Neural cell (in vitro differentiated cells): ENCODE measurements at regions not wholly inside any gene's neighbourhood (a gene's known extent, or its start where the extent isn't known, plus 50 kb on each side); places are given as distances from the start of the nearest gene placed in this dataset.

Source experiments
- H2AFZ ChIP-seq: fragments of 200-600, 300-800 bp; sonication (generic), shearing (Covaris generic); 2 replicates; pipeline ENCODE4 v1.6.0; 2014; ENCODE audit warnings: low read depth, mild to moderate bottlenecking, antibody characterized with exemption, low read length, moderate library complexity
- H3F3A ChIP-seq: fragments of 200-600 bp; shearing (Covaris generic); 2 replicates; pipeline ENCODE4 v1.6.1; 2016; ENCODE audit warnings: mild to moderate bottlenecking, moderate library complexity, mixed read lengths, antibody characterized with exemption, low read length; ENCODE audit not compliant: insufficient read depth, poor library complexity, severe bottlenecking
- H3K27ac ChIP-seq: fragments of 200-600, 300-800 bp; sonication (generic), shearing (Covaris generic); 2 replicates; pipeline ENCODE4 v1.5.1; 2014; ENCODE audit warnings: mild to moderate bottlenecking, low read length, moderate library complexity
- H3K27me3 ChIP-seq: fragments of 300-800, 200-600 bp; sonication (generic), shearing (Covaris generic); 2 replicates; pipeline ENCODE4 v1.6.0; 2014; ENCODE audit warnings: mild to moderate bottlenecking, low read depth, low read length, moderate library complexity; ENCODE audit not compliant: insufficient read depth
- H3K36me3 ChIP-seq: fragments of 300-800, 200-600 bp; sonication (generic), shearing (Covaris generic); 2 replicates; pipeline ENCODE4 v1.5.1; 2014; ENCODE audit warnings: mild to moderate bottlenecking, antibody characterized with exemption, low read length, moderate library complexity; ENCODE audit not compliant: insufficient read depth
- H3K4me2 ChIP-seq: fragments of 300-800, 200-600 bp; sonication (generic), shearing (Covaris generic); 2 replicates; pipeline ENCODE4 v1.6.0; 2014; ENCODE audit warnings: mild to moderate bottlenecking, low read length
- H3K4me3 ChIP-seq: fragments of 300-800, 200-600 bp; sonication (generic), shearing (Covaris generic); 2 replicates; pipeline ENCODE4 v1.5.1; 2014; ENCODE audit warnings: mild to moderate bottlenecking, low read length, moderate library complexity
- H3K79me2 ChIP-seq: fragments of 200-600 bp; shearing (Covaris generic); replicated peaks from 2 replicates; pipeline ENCODE4 v1.6.0; 2014; ENCODE audit warnings: mild to moderate bottlenecking, low read length, moderate library complexity; ENCODE audit not compliant: insufficient read depth
- H3K9ac ChIP-seq: fragments of 300-800, 200-600 bp; sonication (generic), shearing (Covaris generic); 2 replicates; pipeline ENCODE4 v1.6.1; 2016; ENCODE audit warnings: mild to moderate bottlenecking, low read length, mixed read lengths
- H3K9me2 ChIP-seq: fragments of 200-600 bp; shearing (Covaris generic); 2 replicates; pipeline ENCODE4 v1.6.1; 2016; ENCODE audit warnings: mild to moderate bottlenecking, low read length, mixed read lengths; ENCODE audit not compliant: insufficient read depth
- H3K9me3 ChIP-seq: fragments of 200-600, 300-800 bp; sonication (generic), shearing (Covaris generic); 2 replicates; pipeline ENCODE4 v1.6.1; 2016; ENCODE audit warnings: mild to moderate bottlenecking, mixed run types, low read length, moderate library complexity, mixed read lengths
- H4K20me1 ChIP-seq: fragments of 200-600 bp; shearing (Covaris generic); 2 replicates; pipeline ENCODE4 v1.6.1; 2016; ENCODE audit warnings: mild to moderate bottlenecking, mixed run types; ENCODE audit not compliant: insufficient read depth
- CTCF ChIP-seq: fragments of 450-650 bp; IDR thresholded peaks from 2 replicates; pipeline ENCODE4 v1.5.1; 2014; ENCODE audit warnings: antibody characterized with exemption, mild to moderate bottlenecking, moderate library complexity; ENCODE audit not compliant: poor library complexity, severe bottlenecking
- EP300 ChIP-seq: fragments of 450-650 bp; conservative IDR thresholded peaks from 2 replicates; pipeline ENCODE4 v1.6.1; 2014; ENCODE audit warnings: antibody characterized with exemption, mild to moderate bottlenecking, moderate library complexity; ENCODE audit not compliant: poor library complexity, severe bottlenecking
- EZH2 ChIP-seq: fragments of 200-600, 300-800 bp; shearing (Covaris generic), sonication (generic); IDR thresholded peaks from 2 replicates; pipeline ENCODE4 v1.6.1; 2014; ENCODE audit warnings: antibody characterized with exemption, low read length, borderline replicate concordance, mild to moderate bottlenecking; ENCODE audit not compliant: insufficient read depth, poor library complexity, severe bottlenecking
- MXI1 ChIP-seq: fragments of 450-650 bp; conservative IDR thresholded peaks from 2 replicates; pipeline ENCODE4 v1.6.1; 2014; ENCODE audit warnings: antibody characterized with exemption, mild to moderate bottlenecking; ENCODE audit not compliant: poor library complexity, severe bottlenecking
- POLR2AphosphoS5 ChIP-seq: IDR thresholded peaks from 2 replicates; pipeline ENCODE4 v1.6.1; 2012
- RAD21 ChIP-seq: fragments of 450-650 bp; conservative IDR thresholded peaks from 2 replicates; pipeline ENCODE4 v1.6.1; 2014; ENCODE audit warnings: antibody characterized with exemption, mild to moderate bottlenecking, moderate library complexity
- REST ChIP-seq: IDR thresholded peaks from 2 replicates; pipeline ENCODE4 v1.6.1; 2012; ENCODE audit warnings: borderline replicate concordance
- SMC3 ChIP-seq: fragments of 450-650 bp; conservative IDR thresholded peaks from 2 replicates; pipeline ENCODE4 v1.6.1; 2014; ENCODE audit warnings: antibody characterized with exemption, mild to moderate bottlenecking, moderate library complexity; ENCODE audit not compliant: poor library complexity
- TAF1 ChIP-seq: IDR thresholded peaks from 2 replicates; pipeline ENCODE4 v1.6.1; 2012; ENCODE audit warnings: low read depth

- Histone ChIP-seq H3K4me3 (no peak overlapping the region), H3K27ac (no peak overlapping the region), H3K9ac (no peak overlapping the region), H3K79me2 (no peaks in the 10 kb centered on the region), H3K4me2 (no peak overlapping the region), H3K9me2 (no peaks in the 10 kb centered on the region), H3F3A (no peaks in the 10 kb centered on the region), H4K20me1 (no peaks in the 10 kb centered on the region), H3K9me3 (no peaks in the 10 kb centered on the region), H3K36me3 (no peaks in the 10 kb centered on the region), H3K27me3 (no peaks in the 10 kb centered on the region), H2AFZ (no peak overlapping the region)
- TF ChIP-seq EP300 (no peak), TAF1 (no peak), CTCF (no peak)
Observed at GRCh38 chr2:41973871-41974270, 74.0 kb upstream of the PKDCC start.

GRCh38 chr2:41981417-41981816 is 66.4 kb upstream of the PKDCC start:
- no peak overlapping the region for H3K27ac ChIP-seq
- no peak overlapping the region for H3K9ac ChIP-seq
- no peaks in the 10 kb centered on the region for H3F3A ChIP-seq
- no peak overlapping the region for H3K4me3 ChIP-seq
- H2AFZ ChIP-seq = no peak overlapping the region
- TF ChIP-seq EZH2 (no peak), RAD21 (no peak), CTCF (no peak)
- no peaks in the 10 kb centered on the region for H3K27me3 ChIP-seq
- H3K79me2 ChIP-seq = no peaks in the 10 kb centered on the region
- no peaks in the 10 kb centered on the region for H3K9me3 ChIP-seq
- no peaks in the 10 kb centered on the region for H3K9me2 ChIP-seq
- no peaks in the 10 kb centered on the region for H4K20me1 ChIP-seq
- H3K36me3 ChIP-seq = no peaks in the 10 kb centered on the region
- H3K4me2 ChIP-seq = no peak overlapping the region

GRCh38 chr2:41985573-41986095 is 62.2 kb upstream of the PKDCC start:
- no peaks in the 10 kb centered on the region for H3K9me2 ChIP-seq
- TF ChIP-seq EZH2 (no peak), POLR2AphosphoS5 (no peak), TAF1 (no peak), CTCF (no peak), REST (no peak), EP300 (no peak), SMC3 (no peak), MXI1 (no peak), RAD21 (no peak)

More at GRCh38 chr2:41985573-41986095, 62.2 kb upstream of the PKDCC start:
- no peak overlapping the region for H3K9ac ChIP-seq
- H3K27ac ChIP-seq = no peak overlapping the region
- no peaks in the 10 kb centered on the region for H3K27me3 ChIP-seq
- no peak overlapping the region for H3K4me3 ChIP-seq
- no peaks in the 10 kb centered on the region for H3F3A ChIP-seq
- no peaks in the 10 kb centered on the region for H4K20me1 ChIP-seq
- no peak overlapping the region for H2AFZ ChIP-seq
- H3K9me3 ChIP-seq = no peaks in the 10 kb centered on the region
- H3K36me3 ChIP-seq = no peaks in the 10 kb centered on the region
- H3K79me2 ChIP-seq = no peaks in the 10 kb centered on the region
- H3K4me2 ChIP-seq = no peak overlapping the region
